ENCODE measurements at regions not wholly inside any gene's neighbourhood (a gene's known extent, or its start where the extent isn't known, plus 50 kb on each side); places are given as distances from the start of the nearest gene placed in this dataset.
"Not testable (repeated sequence)": the region's sequence is repeated elsewhere in the genome, so short reads cannot be mapped to it uniquely, and the experiment has no call there.

DNA sequence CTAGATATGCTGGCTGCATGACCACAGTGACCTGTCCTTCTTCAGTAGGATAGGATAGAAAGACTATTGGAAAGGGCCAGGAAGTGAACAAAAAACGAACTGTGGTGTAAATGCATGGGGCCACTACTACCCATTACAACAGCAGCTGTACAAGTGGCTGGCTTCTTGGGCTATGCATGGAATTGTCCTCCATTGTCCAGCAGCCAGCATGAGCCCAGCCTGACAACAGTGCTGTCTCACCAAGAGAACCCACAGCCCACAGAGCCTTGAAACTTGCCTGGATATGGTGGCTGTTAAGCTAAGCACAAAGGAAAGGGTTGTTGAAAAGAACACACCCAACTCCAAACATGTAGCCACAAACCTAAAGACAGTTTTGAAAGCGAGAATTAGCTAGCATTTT, 330.2 kb upstream of the F9 start:
- DNase-seq (ENCODE audit: low spot score) = no peak

DNA sequence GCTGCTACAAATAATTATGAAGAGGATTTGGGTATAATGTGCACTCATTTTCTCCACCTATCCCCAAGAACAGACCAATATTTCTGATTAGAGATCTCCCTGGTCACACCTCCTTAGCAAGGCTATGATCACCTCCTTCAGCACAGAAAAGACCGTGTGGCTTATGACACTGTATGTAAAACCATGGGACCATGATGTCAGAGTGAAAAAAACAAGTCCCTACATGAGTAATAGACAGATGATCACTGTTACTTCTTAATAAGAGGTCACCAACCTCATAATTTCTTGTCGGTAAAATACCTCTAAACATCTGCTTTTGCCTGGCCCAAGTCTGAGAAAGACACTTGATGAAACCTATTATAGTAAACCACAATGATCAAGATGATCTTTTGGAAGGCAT, 330.6 kb upstream of the F9 start:
- no peak for DNase-seq (ENCODE audit: low spot score)

DNA sequence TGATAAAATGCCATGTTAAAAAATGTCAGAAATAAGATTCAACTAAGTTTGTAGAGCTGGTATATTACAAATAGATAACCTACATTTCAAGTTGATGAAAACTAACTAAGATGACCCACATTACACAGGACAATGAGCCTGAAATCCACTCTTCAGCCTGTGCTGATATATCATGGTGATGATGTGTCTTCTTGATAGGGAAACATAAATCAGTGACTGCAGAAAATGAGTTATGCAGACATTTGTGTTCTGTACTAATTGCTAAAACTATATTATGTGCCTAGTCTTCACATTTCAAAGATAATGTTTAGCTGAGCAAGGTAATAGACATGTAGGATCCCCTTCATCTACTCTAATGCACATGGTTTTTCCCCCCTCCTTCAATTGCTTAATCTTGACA, 331.6 kb upstream of the F9 start:
- DNase-seq (ENCODE audit: low spot score) = no peak

DNA sequence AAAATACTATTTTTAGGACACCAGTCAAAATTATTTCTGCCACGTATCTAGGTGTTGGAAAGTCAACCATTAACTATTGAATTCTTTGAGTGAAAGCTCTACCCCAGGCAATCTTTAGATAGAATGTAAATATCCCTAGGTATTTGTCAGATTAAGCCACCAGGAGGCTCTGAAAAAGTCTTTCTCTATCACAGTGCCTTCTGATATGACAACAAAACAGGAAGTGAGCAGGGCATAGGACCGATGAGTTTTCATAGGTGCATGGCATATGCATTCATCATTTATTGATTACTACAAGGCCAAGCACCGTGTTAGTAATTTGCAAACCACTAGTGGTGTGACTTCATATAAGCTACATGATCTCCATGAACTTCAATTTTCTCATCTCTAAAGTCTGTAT, 333.6 kb upstream of the F9 start:
- DNase-seq (ENCODE audit: low spot score) = no peak

DNA sequence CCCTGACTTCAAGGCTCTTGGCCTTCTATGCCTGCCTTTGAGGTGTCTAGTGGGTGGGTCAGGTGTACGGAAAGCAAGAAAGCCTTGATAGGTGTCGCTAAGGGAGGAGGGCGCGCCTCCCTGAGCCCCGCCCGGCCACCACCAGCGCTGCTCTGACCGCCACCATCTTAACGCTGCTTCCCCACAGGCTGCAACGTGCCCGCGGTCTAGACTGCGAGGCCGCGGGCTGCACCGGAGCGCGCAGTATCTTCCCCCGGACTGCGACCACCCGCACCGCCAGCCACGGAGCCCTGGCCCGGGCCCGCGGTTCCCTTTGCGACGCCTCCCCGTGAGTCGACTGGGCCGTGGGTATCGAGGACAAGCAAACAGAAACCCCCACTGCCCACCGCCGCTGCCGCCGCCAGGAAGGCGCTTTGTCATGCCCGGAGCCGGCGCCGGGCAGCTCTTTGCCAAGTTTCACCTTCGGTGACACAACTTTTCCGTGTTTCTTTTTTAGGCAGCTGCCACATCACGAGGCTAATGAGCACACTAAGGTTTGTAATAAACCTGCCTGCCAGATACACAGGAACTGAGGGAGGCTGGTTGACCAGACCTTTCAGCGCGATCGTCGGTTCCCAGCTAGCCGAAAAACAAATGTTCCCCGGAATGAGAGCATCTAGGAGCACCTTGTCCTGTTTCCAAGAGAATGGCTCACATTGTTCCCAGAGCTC, 335.8 kb upstream of the F9 start:
- DNase-seq (ENCODE audit: low spot score) = no peak

DNA sequence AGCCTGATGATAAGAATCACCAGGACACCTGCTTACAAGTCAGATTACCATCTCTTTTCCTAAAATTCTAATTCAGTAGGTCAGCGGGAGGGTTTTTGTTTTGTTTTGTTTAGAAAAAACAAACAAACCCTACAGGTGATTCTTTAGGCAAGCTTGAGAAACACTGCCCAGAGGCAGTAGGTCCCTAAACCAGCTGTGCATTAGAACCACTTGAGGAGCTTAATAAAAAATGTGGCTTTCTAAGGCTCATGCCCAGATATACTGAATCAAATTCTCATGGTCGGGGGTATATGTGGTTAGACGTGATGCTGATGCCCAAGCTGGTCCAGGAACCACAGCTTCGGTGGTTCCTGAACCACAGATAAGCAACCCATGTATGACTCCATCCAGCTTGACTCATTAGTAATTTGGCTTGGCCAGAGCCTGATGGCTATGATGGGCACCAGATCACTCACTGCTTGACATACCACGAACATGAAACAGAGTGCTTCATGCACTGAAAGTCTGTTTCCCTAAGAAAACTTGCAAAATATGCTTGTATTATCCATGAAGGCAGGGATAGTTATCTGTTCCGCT, 338.1 kb upstream of the F9 start:
- DNase-seq (ENCODE audit: low spot score) = no peak

DNA sequence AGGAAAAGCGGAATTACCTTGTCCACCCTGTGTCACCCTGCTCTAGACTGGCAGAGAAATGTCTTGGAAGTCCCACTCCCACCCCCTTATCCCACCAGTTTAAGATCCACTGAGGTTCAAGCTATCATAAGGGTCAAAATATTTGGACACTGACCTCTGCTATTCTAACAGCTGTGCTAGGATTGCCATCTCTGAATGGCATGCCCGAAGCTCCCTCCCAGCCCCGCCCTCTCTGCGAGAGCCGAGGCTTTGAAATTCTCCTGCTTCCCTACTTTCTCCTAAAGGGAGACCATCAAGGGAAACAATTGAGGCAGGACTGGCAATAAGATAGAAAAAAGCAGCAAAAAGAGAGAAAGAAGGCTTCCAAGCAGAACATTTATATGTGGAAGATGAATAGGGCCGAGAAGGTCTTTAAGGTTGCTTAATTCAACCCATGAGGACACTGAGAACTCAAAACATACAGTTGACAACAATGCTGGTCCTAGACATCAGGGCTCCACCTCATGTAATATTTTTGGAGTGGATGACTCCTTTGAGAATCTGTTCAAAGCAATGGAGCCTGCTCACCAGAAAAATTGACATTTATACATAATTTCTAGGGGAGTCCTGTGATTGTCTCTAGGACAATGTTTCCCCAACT, 338.7 kb upstream of the F9 start:
- DNase-seq (ENCODE audit: low spot score) = no peak

DNA sequence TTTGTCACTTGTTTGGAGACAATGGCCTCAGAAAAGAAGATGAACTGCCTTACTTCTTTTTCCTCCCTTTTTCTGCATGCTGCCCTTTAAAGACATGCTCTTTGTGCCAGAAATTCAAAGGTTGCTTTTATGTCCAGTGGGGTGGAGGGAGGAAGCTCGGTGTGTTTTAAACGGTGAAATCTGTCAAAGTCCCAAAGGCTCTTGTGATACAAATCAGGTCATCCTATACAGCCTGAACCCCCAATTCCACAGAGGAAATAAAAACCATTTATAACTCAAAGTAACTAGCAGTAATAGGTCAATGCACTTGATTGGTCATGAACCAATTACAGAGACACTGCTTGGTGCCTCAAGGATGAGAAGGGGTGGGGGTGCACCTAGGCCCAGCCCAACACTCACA, 339.3 kb upstream of the F9 start:
- DNase-seq (ENCODE audit: low spot score) = no peak

DNA sequence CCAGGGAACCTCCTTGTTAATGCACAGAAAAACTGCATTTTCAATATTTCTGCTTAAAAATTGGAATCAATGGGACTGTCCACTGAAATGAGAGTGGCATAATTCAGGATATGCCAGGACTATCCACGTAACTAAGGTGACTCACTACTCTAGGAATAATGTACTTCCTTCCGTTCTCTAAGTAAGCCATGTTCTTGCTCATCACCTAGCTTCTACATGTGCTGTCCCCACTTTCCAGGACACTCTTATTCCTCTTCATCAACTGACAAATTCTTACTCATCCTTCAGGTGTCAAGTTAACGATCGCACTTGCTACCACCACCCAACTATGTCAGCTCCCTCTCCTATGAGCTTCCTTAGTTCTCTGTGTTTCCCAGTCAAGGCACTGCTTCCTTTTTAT, 342.8 kb upstream of the F9 start:
- no peak for DNase-seq (ENCODE audit: low spot score)

DNA sequence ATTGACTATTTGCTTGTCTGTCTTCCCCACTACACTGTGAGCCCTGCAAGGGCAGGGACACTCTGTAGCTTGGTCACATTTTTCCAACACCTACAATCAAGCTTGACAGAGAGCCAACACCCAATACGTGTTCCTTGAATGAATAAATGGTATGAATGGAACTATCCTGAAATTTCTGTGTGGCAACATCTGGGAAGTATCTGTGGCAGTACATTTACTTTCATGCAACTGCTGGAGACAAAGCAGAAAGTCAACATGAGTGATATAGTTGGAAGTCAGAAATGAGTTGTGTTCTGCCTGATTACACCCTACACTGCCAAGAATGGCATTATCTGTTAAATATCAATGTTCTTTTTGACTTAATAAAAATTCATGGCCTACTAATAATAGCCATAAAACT, 343.5 kb upstream of the F9 start:
- no peak for DNase-seq (ENCODE audit: low spot score)

DNA sequence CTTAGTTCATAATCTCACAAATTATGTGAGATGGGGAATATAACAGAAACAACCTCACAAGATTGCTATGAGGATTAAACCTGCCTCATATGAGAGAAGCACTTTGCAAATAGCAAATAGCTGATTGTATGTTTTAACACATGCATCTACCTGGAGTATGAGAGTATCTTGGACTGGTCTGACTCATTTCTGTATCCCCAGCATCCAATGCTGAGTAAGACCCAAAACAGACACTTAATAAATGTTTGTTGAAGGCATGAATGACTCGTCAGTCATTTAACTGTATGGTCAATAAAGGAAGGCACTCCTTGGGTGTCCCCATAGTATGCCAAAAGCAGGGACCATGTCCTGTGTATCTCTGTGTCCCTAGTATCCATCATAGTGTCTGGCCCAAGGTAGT, 350.9 kb upstream of the F9 start:
- no peak for DNase-seq (ENCODE audit: low spot score)

DNA sequence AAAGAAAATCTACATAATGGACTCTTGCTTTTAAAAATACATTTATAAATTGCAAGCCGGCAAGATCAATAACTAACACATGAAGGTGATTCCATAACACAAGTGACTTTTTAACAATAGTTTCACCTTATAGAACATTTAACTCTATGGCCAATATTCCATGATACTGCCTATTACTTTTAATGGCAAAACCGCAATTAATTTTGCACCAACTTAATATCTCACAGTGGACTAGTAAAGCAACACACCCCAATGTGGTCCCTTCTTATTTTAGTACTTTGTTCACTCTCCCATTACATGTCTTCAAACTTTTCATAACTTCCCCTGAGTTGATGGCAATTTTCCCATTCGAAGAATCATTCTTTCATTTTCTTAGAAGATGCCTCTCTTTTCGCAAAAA, 351.6 kb upstream of the F9 start:
- DNase-seq (ENCODE audit: low spot score) = no peak

DNA sequence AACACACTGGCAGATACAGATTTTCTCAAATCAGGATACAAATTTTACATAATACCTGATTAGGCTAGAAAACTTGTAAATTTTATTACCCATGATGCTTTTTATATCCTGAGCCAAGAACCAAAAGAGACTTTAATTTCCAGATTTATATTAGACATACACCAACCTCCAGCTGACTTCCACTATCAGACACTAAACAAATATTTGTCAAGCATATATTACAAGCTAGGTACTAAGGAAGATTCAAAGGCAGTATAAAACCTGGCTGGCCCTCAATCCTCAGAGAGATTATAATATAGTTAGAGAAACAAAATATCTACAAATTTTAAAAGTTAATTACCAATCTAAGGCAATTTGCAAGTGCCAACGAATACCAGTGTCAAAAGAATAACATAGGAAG, 357.8 kb upstream of the F9 start:
- DNase-seq (ENCODE audit: low spot score) = no peak

DNA sequence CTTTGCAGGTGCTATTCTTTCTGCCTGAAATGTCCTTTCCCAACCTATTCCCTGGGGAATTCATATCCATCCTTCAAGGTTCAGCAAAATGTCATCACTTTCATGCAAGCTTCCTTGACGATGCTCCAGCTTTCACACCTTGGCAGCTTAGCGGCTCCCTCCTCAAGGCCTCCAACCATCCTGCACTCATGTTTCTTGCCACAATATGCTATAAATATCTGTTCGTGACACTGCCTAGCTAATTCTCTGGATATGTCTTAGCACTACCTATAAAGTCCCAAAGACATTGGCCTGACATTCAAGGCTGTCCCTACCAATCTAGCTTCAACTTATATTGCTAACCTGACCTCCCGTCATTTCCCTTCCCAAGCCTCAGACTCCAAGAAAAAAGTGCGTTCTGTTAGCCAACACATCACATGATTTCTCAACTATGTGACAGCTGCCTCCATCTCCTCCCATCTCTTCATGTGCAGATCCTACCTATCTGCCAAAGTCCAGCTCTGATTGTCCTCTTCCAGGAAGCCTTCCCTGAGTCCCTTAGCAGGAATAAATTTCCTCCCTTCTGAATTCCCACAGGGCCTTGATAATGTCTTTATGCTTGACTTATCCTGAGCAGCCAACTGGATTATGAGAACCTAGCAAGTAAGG, 359.9 kb upstream of the F9 start:
- no peak for DNase-seq (ENCODE audit: low spot score)

DNA sequence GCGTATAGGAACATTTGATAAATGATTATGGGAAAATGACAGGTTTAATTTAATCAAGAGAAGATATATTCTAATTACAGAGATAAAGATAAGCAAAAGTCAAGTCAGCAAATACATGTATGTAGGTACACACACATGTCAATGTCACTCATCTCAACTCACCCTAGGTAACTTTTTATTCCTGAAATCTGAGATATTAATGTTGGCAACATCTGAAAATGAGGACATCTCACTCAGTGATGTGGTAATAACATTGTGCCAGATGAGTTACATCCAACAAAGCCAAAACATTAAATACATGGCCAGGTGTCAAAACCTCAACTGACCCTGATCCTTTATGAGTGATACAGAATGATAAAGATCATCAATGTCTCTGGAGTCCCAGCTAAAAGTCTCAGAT, 363.3 kb upstream of the F9 start:
- DNase-seq (ENCODE audit: low spot score) = no peak

DNA sequence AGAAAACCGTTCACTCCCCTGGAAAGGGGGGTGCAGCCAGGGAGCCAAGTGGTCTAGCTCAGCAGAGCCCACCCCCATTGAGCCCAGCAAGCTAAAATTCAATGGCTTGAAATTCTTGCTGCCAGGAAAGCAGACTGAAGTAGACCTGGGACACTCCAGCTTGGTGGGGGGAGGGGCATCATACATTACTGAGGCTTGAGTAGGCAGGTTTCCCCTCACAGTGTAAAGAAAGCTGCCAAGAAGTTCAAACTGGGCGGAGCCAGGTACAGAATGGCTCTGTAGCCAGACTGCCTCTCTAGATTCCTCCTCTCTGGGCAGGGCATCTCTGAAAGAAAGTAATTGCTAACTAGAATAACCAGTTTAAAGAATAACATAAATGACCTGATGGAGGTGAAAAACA, 372.3 kb upstream of the F9 start:
- DNase-seq (ENCODE audit: low spot score) = no peak

DNA sequence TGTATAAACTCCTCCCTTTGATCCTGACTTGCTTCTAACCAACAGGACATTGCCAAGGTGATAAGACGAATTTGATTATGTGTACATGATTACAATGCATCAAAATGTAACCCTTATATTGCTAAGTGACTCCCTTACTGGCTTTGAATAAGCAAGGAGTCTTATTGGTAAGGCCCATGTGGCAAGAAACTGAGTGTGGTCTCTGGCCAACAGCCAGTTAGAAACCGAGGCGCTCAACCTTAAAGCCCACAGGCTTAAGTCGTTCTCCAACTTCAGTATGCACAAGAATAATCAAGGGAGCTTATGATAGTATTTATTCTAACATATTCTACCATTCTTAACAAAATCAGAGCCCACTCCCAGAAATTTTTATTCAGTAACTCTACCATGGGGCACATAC, 374.2 kb upstream of the F9 start:
- no peak for DNase-seq (ENCODE audit: low spot score)

DNA sequence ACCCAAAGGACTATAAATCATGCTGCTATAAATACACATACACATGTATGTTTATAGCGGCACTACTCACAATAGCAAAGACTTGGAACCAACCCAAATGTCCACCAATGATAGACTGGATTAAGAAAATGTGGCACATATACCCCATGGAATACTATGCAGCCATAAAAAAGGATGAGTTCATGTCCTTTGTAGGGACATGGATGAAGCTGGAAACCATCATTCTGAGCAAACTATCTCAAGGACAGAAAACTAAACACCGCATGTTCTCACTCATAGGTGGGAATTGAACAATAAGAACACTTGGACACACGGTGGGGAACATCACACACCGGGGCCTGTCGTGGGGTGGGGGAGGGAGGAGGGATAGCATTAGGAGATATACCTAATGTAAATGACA, 383.9 kb upstream of the F9 start:
- not testable (repeated sequence) for DNase-seq (ENCODE audit: low spot score)

DNA sequence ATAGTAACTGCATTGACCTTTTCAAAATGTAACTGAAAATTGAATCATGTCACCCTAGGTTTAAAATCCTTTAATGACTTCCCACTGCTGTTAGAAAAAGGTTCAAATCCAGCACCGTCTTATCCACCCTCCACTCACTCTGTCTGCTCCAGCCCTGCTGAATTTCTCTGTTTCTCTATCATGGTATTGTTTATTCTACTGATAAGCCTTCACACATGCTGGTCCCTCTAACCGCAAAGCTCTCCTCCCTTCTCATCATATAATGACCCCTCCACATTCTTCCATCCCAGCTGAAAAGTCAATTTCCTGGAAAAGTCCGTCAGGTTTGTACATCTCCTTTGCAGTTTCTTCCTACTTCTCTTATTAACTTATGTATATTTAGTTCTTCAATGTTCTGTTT, 389.2 kb upstream of the F9 start:
- no peak for DNase-seq (ENCODE audit: low spot score)

DNA sequence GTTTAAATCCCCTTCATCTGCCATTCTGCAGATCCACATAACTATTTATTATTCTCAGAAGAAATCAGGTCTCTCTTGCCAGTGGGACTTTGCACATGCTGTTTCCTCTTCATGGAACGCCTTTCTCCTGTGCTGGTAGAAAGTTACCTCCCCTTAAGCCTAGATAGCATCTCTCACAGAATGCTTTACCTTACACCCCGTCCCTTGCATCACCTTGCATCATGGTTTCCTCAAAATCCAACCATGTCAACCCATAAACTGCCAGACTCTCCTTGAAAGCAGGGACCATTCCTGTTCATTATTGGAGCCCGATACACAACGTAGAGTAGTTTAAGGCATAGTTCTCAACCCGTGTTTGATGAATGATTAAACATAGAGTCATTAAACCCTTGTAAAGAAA, 396.2 kb upstream of the F9 start:
- no peak for DNase-seq (ENCODE audit: low spot score)

DNA sequence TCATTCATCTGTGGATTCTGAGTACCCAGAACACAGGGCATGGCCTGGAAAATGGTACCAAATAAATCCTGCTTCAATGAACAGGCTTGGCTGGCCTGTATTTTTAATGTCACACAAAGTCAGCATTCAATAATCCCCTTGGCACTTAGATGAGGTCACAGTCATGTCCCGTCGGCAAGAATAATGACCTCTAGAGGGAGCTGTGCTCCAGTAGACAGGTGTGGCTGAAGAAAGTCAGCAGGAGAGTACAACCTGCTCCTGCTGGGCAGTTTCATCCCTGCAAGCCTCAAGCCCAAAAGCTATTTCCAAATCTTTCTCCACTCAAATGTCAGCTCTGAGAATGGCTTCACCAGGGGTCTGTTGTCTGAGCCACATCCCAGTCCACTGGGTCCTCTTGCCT, 404.0 kb upstream of the F9 start:
- DNase-seq (ENCODE audit: low spot score) = peak; percentile 7

DNA sequence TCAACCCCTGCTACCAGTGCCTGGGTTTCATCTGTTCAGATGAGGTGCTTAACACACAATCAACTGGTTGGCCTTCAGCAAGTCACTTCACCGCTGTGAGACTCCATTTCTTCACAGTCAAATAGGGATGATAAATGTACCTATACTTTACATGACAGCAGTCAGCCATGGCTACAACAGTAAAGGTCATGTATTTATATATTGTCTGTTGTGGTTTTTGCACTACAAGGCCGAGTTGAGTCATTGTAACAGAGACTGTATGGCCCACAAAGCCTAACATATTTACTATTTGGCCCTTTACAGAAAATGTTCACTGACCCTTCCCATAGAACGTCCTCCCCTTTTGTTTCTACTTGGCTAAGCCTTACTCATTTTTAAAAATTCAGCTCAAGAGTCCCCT, 404.6 kb upstream of the F9 start:
- no peak for DNase-seq (ENCODE audit: low spot score)

DNA sequence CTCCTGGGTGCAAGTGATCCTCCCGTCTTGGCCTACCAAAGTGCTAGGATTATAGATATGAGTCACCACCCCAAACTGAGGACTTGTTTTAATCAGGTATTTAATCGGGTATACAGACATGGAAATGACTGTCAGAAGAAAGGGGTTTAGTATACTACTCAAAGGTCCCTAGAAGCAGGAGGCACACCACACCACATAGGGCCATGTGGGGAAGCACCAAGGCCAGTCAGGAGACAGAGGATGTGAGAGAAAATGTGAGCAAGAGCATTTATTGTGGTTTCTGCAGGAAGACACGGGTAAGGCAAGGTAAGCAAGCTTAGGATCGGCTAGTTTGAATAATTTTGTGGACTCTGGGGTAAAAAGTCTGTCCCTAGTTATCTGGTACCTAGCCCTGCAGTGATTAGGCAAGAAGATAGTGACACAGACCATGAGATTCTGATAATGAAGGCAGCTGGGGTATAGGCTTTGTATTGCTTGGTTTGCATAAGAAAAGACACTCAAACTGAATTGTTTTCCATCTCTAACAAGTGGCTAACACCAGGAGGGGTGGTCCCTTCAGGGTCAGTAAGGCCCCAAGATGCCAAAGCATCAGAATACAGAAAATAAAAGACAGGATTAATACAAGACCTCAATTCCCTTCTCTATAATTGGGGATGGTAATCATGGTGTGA, 408.8 kb upstream of the F9 start:
- DNase-seq (ENCODE audit: low spot score) = no peak
